ENCODE measurements at regions not wholly inside any gene's neighbourhood (a gene's known extent, or its start where the extent isn't known, plus 50 kb on each side); places are given as distances from the start of the nearest gene placed in this dataset.

GRCh38 chr4:108346818-108347210 is 178.1 kb upstream of the LEF1 start:
- no peak overlapping the region for H3K27ac Mint-ChIP-seq
- H3K36me3 Mint-ChIP-seq (ENCODE audit: low read depth), result peaks cover 9% of the 10 kb centered on the region
- no peak for DNase-seq (ENCODE audit: low spot score)
- H3K27me3 Mint-ChIP-seq (ENCODE audit: insufficient read depth), result peaks cover 2% of the 10 kb centered on the region
- no peak overlapping the region for H3K4me3 Mint-ChIP-seq
- peaks cover 40% of the 10 kb centered on the region for H3K4me1 Mint-ChIP-seq (ENCODE audit: low read depth)
- intact Hi-C loops (cut with micrococcal nuclease), result loop anchor here (1.0 to 10.0 kb wide), 3 partner anchors 8 to 228 kb away; no protein-coding TSS in a partner anchor
- H3K9me3 Mint-ChIP-seq, result peaks cover 4% of the 10 kb centered on the region

- intact Hi-C loops (cut with micrococcal nuclease), result loop anchor here (1.0 to 10.0 kb wide), 3 partner anchors 9 to 229 kb away; no protein-coding TSS in a partner anchor
- Mint-ChIP-seq H3K4me3 (peak overlapping the region; percentile 28), H3K9me3 (peaks cover 4% of the 10 kb centered on the region), H3K27ac (no peak overlapping the region), H3K4me1 (ENCODE audit: low read depth) (peaks cover 44% of the 10 kb centered on the region), H3K27me3 (ENCODE audit: insufficient read depth) (no peaks in the 10 kb centered on the region), H3K36me3 (ENCODE audit: low read depth) (peaks cover 9% of the 10 kb centered on the region)
- DNase-seq (ENCODE audit: low spot score), result no peak
Measured at GRCh38 chr4:108345862-108346817, 177.4 kb upstream of the LEF1 start.

GRCh38 chr4:108342325-108342970 is 173.7 kb upstream of the LEF1 start:
- Mint-ChIP-seq H3K27me3 (ENCODE audit: insufficient read depth) (no peaks in the 10 kb centered on the region), H3K36me3 (ENCODE audit: low read depth) (peaks cover 6% of the 10 kb centered on the region), H3K9me3 (no peaks in the 10 kb centered on the region), H3K4me3 (peak overlapping the region; percentile 42), H3K4me1 (ENCODE audit: low read depth) (peaks cover 52% of the 10 kb centered on the region), H3K27ac (peak overlapping the region; percentile 61)
- intact Hi-C loops (cut with micrococcal nuclease), result loop anchor here (5.0 to 10.0 kb wide), 3 partner anchors 90 to 232 kb away; no protein-coding TSS in a partner anchor
- peak; percentile 36 for DNase-seq (ENCODE audit: low spot score)

- H3K36me3 Mint-ChIP-seq (ENCODE audit: low read depth), result peaks cover 2% of the 10 kb centered on the region
- H3K4me1 Mint-ChIP-seq (ENCODE audit: low read depth), result peaks cover 26% of the 10 kb centered on the region
- H3K27me3 Mint-ChIP-seq (ENCODE audit: insufficient read depth), result peaks cover 4% of the 10 kb centered on the region
- H3K9me3 Mint-ChIP-seq, result no peaks in the 10 kb centered on the region
- no peak overlapping the region for H3K27ac Mint-ChIP-seq
- no peak for DNase-seq (ENCODE audit: low spot score)
- intact Hi-C loops (cut with micrococcal nuclease), result no loop called here
- no peak overlapping the region for H3K4me3 Mint-ChIP-seq
Measured at GRCh38 chr4:108337923-108338322, 169.2 kb upstream of the LEF1 start.

GRCh38 chr4:108336076-108336475 is 167.3 kb upstream of the LEF1 start:
- peaks cover 13% of the 10 kb centered on the region for H3K27me3 Mint-ChIP-seq (ENCODE audit: insufficient read depth)
- no peaks in the 10 kb centered on the region for H3K36me3 Mint-ChIP-seq (ENCODE audit: low read depth)
- H3K4me3 Mint-ChIP-seq, result no peak overlapping the region
- H3K4me1 Mint-ChIP-seq (ENCODE audit: low read depth), result peaks cover 7% of the 10 kb centered on the region
- no peak for DNase-seq (ENCODE audit: low spot score)
- H3K27ac Mint-ChIP-seq, result no peak overlapping the region
- H3K9me3 Mint-ChIP-seq, result no peaks in the 10 kb centered on the region
- intact Hi-C loops (cut with micrococcal nuclease), result no loop called here

- Mint-ChIP-seq H3K4me3 (no peak overlapping the region), H3K27me3 (ENCODE audit: insufficient read depth) (peaks cover 13% of the 10 kb centered on the region), H3K36me3 (ENCODE audit: low read depth) (no peaks in the 10 kb centered on the region), H3K27ac (no peak overlapping the region), H3K4me1 (ENCODE audit: low read depth) (peaks cover 5% of the 10 kb centered on the region), H3K9me3 (no peaks in the 10 kb centered on the region)
- intact Hi-C loops (cut with micrococcal nuclease), result no loop called here
- no peak for DNase-seq (ENCODE audit: low spot score)
Measured at GRCh38 chr4:108335081-108335480, 166.3 kb upstream of the LEF1 start.

- H3K27me3 Mint-ChIP-seq (ENCODE audit: insufficient read depth), result peaks cover 13% of the 10 kb centered on the region
- no peak for DNase-seq (ENCODE audit: low spot score)
- no peaks in the 10 kb centered on the region for H3K36me3 Mint-ChIP-seq (ENCODE audit: low read depth)
- no peaks in the 10 kb centered on the region for H3K9me3 Mint-ChIP-seq
- H3K27ac Mint-ChIP-seq, result no peak overlapping the region
- H3K4me1 Mint-ChIP-seq (ENCODE audit: low read depth), result peaks cover 4% of the 10 kb centered on the region
- H3K4me3 Mint-ChIP-seq, result no peak overlapping the region
- intact Hi-C loops (cut with micrococcal nuclease), result no loop called here
Measured at GRCh38 chr4:108334031-108334430, 165.3 kb upstream of the LEF1 start.

- H3K4me3 Mint-ChIP-seq, result no peak overlapping the region
- no peaks in the 10 kb centered on the region for H3K9me3 Mint-ChIP-seq
- H3K27me3 Mint-ChIP-seq (ENCODE audit: insufficient read depth), result peaks cover 13% of the 10 kb centered on the region
- H3K36me3 Mint-ChIP-seq (ENCODE audit: low read depth), result peaks cover 2% of the 10 kb centered on the region
- no peak overlapping the region for H3K27ac Mint-ChIP-seq
- peaks cover 8% of the 10 kb centered on the region for H3K4me1 Mint-ChIP-seq (ENCODE audit: low read depth)
- intact Hi-C loops (cut with micrococcal nuclease), result no loop called here
- no peak for DNase-seq (ENCODE audit: low spot score)
Measured at GRCh38 chr4:108333353-108333942, 164.7 kb upstream of the LEF1 start.

GRCh38 chr4:108331905-108332632 is 163.3 kb upstream of the LEF1 start:
- Mint-ChIP-seq H3K4me1 (ENCODE audit: low read depth) (peaks cover 20% of the 10 kb centered on the region), H3K27ac (no peak overlapping the region), H3K9me3 (no peaks in the 10 kb centered on the region), H3K36me3 (ENCODE audit: low read depth) (peaks cover 2% of the 10 kb centered on the region), H3K27me3 (ENCODE audit: insufficient read depth) (peaks cover 13% of the 10 kb centered on the region), H3K4me3 (no peak overlapping the region)
- no peak for DNase-seq (ENCODE audit: low spot score)
- intact Hi-C loops (cut with micrococcal nuclease), result no loop called here

GRCh38 chr4:108328383-108328732 is 159.6 kb upstream of the LEF1 start:
- H3K27ac Mint-ChIP-seq, result no peak overlapping the region
- intact Hi-C loops (cut with micrococcal nuclease), result no loop called here
- H3K4me3 Mint-ChIP-seq, result no peak overlapping the region
- no peaks in the 10 kb centered on the region for H3K9me3 Mint-ChIP-seq
- DNase-seq (ENCODE audit: low spot score), result no peak
- H3K36me3 Mint-ChIP-seq (ENCODE audit: low read depth), result peaks cover 2% of the 10 kb centered on the region
- peaks cover 20% of the 10 kb centered on the region for H3K4me1 Mint-ChIP-seq (ENCODE audit: low read depth)
- H3K27me3 Mint-ChIP-seq (ENCODE audit: insufficient read depth), result peaks cover 15% of the 10 kb centered on the region

- Mint-ChIP-seq H3K36me3 (ENCODE audit: low read depth) (peaks cover 2% of the 10 kb centered on the region), H3K4me1 (ENCODE audit: low read depth) (peaks cover 20% of the 10 kb centered on the region), H3K27ac (no peak overlapping the region), H3K4me3 (no peak overlapping the region), H3K9me3 (no peaks in the 10 kb centered on the region), H3K27me3 (ENCODE audit: insufficient read depth) (peaks cover 14% of the 10 kb centered on the region)
- intact Hi-C loops (cut with micrococcal nuclease), result no loop called here
- no peak for DNase-seq (ENCODE audit: low spot score)
Measured at GRCh38 chr4:108327642-108328382, 159.1 kb upstream of the LEF1 start.

- intact Hi-C loops (cut with micrococcal nuclease), result no loop called here
Measured at GRCh38 chr4:108325561-108325960, 156.8 kb upstream of the LEF1 start.

More at GRCh38 chr4:108325561-108325960, 156.8 kb upstream of the LEF1 start:
- peaks cover 5% of the 10 kb centered on the region for H3K36me3 Mint-ChIP-seq (ENCODE audit: low read depth)
- H3K4me3 Mint-ChIP-seq, result no peak overlapping the region
- DNase-seq (ENCODE audit: low spot score), result no peak
- peaks cover 20% of the 10 kb centered on the region for H3K4me1 Mint-ChIP-seq (ENCODE audit: low read depth)
- H3K27me3 Mint-ChIP-seq (ENCODE audit: insufficient read depth), result peaks cover 6% of the 10 kb centered on the region
- peaks cover 4% of the 10 kb centered on the region for H3K9me3 Mint-ChIP-seq
- no peak overlapping the region for H3K27ac Mint-ChIP-seq

Measured in activated T-helper 1 cell treated with anti-CD3 and anti-CD28 coated beads, Interleukin-12 subunit alpha, Interleukin-12 subunit beta, Interleukin-2, Interleukin-4 antibody, amounts not matched to agents 30 ng/mL and 10 ng/mL and 1 ng/mL, durations not matched to agents 14 hours and 24 hours and 36 hours (primary cell).